ENCODE measurements at regions not wholly inside any gene's neighbourhood (a gene's known extent, or its start where the extent isn't known, plus 50 kb on each side); places are given as distances from the start of the nearest gene placed in this dataset.

DNA sequence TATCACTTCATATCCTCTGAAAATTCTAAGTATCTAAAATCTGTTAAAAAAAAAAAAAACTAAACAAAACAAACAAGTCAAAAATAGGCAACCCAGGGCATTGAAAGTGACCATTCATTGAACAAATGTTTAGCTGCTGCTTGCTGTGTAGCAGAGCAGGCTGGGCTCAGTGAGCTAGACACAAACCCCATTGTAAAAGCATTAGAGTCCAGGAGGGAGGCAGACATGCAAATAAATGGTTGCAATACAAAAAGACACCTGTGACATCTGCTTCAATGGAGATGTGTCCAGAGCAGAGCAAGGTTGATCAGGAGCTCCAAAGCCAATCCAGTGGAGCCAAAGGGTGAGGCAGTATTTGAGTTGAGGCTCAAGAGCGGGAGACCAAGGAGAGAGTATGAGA is 267.3 kb upstream of the GATB start:
- no peaks in the 10 kb centered on the region for H3K27me3 ChIP-seq (replicated peaks; ENCODE audit: insufficient read depth, low read length)
- H3K27ac ChIP-seq (ENCODE audit: low read length) = no peak overlapping the region
- H3K79me2 ChIP-seq (ENCODE audit: low read length) = no peaks in the 10 kb centered on the region
- no peak overlapping the region for H2AFZ ChIP-seq (ENCODE audit: low read length)
- H3K4me3 ChIP-seq (ENCODE audit: low read length) = no peak overlapping the region
- H3K4me2 ChIP-seq (ENCODE audit: low read depth, low read length) = no peak overlapping the region
- no peak for DNase-seq
- H3K9me2 ChIP-seq (replicated peaks; ENCODE audit: insufficient read depth, low read length) = no peaks in the 10 kb centered on the region
- H3F3A ChIP-seq (ENCODE audit: insufficient read depth, low read length) = no peaks in the 10 kb centered on the region
- H3K36me3 ChIP-seq (replicated peaks; ENCODE audit: insufficient read depth, low read length) = no peaks in the 10 kb centered on the region
- no peaks in the 10 kb centered on the region for H3K4me1 ChIP-seq (ENCODE audit: low read length)
- H4K20me1 ChIP-seq (ENCODE audit: insufficient read depth, low read length) = no peaks in the 10 kb centered on the region
- no peak overlapping the region for H3K9ac ChIP-seq (ENCODE audit: low read length)
- H3K9me3 ChIP-seq (replicated peaks; ENCODE audit: insufficient read depth, low read length) = no peaks in the 10 kb centered on the region
- TF ChIP-seq, protein P1, sequence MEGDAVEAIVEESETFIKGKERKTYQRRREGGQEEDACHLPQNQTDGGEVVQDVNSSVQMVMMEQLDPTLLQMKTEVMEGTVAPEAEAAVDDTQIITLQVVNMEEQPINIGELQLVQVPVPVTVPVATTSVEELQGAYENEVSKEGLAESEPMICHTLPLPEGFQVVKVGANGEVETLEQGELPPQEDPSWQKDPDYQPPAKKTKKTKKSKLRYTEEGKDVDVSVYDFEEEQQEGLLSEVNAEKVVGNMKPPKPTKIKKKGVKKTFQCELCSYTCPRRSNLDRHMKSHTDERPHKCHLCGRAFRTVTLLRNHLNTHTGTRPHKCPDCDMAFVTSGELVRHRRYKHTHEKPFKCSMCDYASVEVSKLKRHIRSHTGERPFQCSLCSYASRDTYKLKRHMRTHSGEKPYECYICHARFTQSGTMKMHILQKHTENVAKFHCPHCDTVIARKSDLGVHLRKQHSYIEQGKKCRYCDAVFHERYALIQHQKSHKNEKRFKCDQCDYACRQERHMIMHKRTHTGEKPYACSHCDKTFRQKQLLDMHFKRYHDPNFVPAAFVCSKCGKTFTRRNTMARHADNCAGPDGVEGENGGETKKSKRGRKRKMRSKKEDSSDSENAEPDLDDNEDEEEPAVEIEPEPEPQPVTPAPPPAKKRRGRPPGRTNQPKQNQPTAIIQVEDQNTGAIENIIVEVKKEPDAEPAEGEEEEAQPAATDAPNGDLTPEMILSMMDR (IDR thresholded peaks at IDR 0.05; ENCODE audit: low read length) = no peak
- TF ChIP-seq EZH2phosphoT487 (IDR thresholded peaks at IDR 0.05; ENCODE audit: low read length) (no peak), EZH2 (optimal IDR thresholded peaks at IDR 0.05; ENCODE audit: low read depth, low read length) (no peak)

DNA sequence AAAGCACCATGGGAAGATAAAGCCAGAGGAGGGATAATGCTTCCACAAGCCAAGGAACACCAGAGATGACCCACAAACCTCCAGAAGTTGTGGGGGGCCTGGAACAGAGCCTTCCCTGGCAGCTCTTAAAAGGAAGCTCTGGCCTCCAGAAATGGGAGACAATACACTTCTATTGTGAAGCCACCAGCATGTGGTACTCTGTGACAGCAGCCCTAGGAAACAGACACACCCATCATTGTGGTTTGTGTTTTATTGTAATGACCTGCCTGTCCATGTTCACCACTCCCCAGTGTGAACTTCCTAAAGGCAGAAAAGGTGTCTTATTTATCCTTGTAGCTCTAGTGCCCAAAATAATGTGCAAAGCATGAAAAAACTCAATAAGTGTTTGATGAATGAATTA is 264.1 kb upstream of the GATB start:
- H3F3A ChIP-seq (ENCODE audit: insufficient read depth, low read length) = no peaks in the 10 kb centered on the region
- H3K27me3 ChIP-seq (replicated peaks; ENCODE audit: insufficient read depth, low read length) = no peaks in the 10 kb centered on the region
- no peak overlapping the region for H3K9ac ChIP-seq (ENCODE audit: low read length)
- no peaks in the 10 kb centered on the region for H3K36me3 ChIP-seq (replicated peaks; ENCODE audit: insufficient read depth, low read length)
- no peak overlapping the region for H3K4me3 ChIP-seq (ENCODE audit: low read length)
- H3K4me1 ChIP-seq (ENCODE audit: low read length) = peaks cover under 1% of the 10 kb centered on the region
- H3K27ac ChIP-seq (ENCODE audit: low read length) = no peak overlapping the region
- H3K9me3 ChIP-seq (replicated peaks; ENCODE audit: insufficient read depth, low read length) = no peaks in the 10 kb centered on the region
- no peaks in the 10 kb centered on the region for H4K20me1 ChIP-seq (ENCODE audit: insufficient read depth, low read length)
- H3K9me2 ChIP-seq (replicated peaks; ENCODE audit: insufficient read depth, low read length) = no peaks in the 10 kb centered on the region
- no peak for DNase-seq
- H3K4me2 ChIP-seq (ENCODE audit: low read depth, low read length) = no peak overlapping the region
- H2AFZ ChIP-seq (ENCODE audit: low read length) = no peak overlapping the region
- TF ChIP-seq, protein P1 (IDR thresholded peaks at IDR 0.05; ENCODE audit: low read length) = no peak
- TF ChIP-seq EZH2 (optimal IDR thresholded peaks at IDR 0.05; ENCODE audit: low read depth, low read length) = no peak
- TF ChIP-seq EZH2phosphoT487 (IDR thresholded peaks at IDR 0.05; ENCODE audit: low read length) = no peak
- no peaks in the 10 kb centered on the region for H3K79me2 ChIP-seq (ENCODE audit: low read length)

DNA sequence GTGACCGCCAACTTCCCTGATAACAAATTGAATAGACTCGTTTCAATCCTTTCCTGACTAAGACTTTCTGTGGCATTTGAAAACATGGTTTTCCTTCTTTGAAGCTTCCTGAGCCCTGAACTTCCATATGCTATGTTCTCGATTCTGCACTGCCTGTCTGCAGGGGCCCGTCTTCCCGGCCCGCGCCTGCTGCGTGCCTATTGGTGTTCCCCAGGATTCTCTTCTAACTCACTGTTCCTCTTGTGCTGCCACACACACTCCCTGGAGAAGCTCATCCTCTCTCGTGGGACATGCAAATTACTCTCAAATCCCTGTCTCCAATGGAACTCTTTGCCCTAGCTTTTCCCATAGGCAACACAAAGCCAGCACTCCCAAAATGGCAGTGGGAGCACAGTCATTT is 262.9 kb upstream of the GATB start:
- Histone ChIP-seq H3K27me3 (replicated peaks; ENCODE audit: insufficient read depth, low read length) (no peaks in the 10 kb centered on the region), H2AFZ (ENCODE audit: low read length) (no peak overlapping the region), H3K36me3 (replicated peaks; ENCODE audit: insufficient read depth, low read length) (no peaks in the 10 kb centered on the region), H3K9me3 (replicated peaks; ENCODE audit: insufficient read depth, low read length) (no peaks in the 10 kb centered on the region), H3K4me3 (ENCODE audit: low read length) (no peak overlapping the region), H4K20me1 (ENCODE audit: insufficient read depth, low read length) (no peaks in the 10 kb centered on the region), H3K4me1 (ENCODE audit: low read length) (peaks cover 12% of the 10 kb centered on the region), H3K9ac (ENCODE audit: low read length) (no peak overlapping the region), H3K79me2 (ENCODE audit: low read length) (no peaks in the 10 kb centered on the region), H3K4me2 (ENCODE audit: low read depth, low read length) (no peak overlapping the region), H3K9me2 (replicated peaks; ENCODE audit: insufficient read depth, low read length) (no peaks in the 10 kb centered on the region), H3K27ac (ENCODE audit: low read length) (no peak overlapping the region), H3F3A (ENCODE audit: insufficient read depth, low read length) (no peaks in the 10 kb centered on the region)
- DNase-seq = no peak
- TF ChIP-seq EZH2 (optimal IDR thresholded peaks at IDR 0.05; ENCODE audit: low read depth, low read length) = no peak
- TF ChIP-seq EZH2phosphoT487 (IDR thresholded peaks at IDR 0.05; ENCODE audit: low read length) = no peak
- TF ChIP-seq, protein P1 (IDR thresholded peaks at IDR 0.05; ENCODE audit: low read length) = no peak
